Middle frontal gyrus (tissue), 1 donor: ENCODE measurements at regions not wholly inside any gene's neighbourhood (a gene's known extent, or its start where the extent isn't known, plus 50 kb on each side); places are given as distances from the start of the nearest gene placed in this dataset.
A peak's percentile ranks its signal among the peaks of the same experiment; 100 is the strongest.

Experiments used
- DNase-seq: peaks from one replicate; pipeline ENCODE4 v3.0.0-alpha.2; 2015; ENCODE audit warnings: low spot score; ENCODE audit errors: extremely low spot score

DNA sequence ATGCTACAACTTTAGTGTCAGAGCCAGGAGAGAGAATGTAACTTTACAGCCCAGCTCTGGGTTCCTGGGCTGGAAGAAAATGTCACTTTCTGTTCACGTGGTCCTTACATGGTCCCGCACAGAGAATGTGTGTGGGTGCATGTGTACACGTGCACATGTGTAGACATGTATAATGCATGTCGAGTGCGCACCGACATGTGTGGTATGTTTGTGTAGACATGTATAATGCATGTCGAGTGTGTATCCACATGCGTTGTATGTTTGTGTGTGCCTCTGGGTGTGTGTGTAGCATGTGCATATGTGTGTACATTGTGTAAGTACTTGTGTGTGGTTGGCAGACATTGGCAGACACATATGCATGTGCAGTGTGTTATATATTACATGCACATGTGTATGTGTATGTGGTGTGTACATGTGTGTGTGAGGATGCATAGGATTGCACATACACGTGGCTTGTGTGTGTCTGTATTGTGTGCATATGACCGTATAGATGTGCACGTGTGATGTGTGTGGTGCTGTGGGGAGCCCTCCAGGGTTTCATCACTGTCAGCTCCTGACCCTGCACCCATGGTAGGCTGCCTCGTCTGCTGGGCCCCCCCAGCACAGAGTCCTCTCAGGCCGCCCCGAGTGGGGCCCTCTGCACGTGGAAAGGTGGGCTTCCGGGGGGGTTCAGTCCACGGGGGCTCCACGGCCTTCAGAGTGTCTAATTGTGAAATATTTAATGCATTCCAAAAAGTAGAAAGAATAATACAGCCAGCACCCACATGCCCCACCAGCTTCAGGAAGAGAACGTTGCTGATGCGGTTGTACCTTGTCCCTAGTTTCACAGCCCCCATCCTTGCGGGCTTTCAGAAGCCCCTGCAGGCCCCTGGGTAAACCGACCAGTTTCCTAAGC is 214.2 kb upstream of the GSE1 start:
- DNase-seq, result no peak

- DNase-seq, result no peak
Measured at GRCh38 chr16:85399583-85400284, 213.4 kb upstream of the GSE1 start.

GRCh38 chr16:85400305-85401205 is 212.6 kb upstream of the GSE1 start:
- no peak for DNase-seq

- DNase-seq, result no peak
Measured at GRCh38 chr16:85401370-85401916, 211.7 kb upstream of the GSE1 start.

- no peak for DNase-seq
Measured at GRCh38 chr16:85401917-85402766, 211.0 kb upstream of the GSE1 start.

DNA sequence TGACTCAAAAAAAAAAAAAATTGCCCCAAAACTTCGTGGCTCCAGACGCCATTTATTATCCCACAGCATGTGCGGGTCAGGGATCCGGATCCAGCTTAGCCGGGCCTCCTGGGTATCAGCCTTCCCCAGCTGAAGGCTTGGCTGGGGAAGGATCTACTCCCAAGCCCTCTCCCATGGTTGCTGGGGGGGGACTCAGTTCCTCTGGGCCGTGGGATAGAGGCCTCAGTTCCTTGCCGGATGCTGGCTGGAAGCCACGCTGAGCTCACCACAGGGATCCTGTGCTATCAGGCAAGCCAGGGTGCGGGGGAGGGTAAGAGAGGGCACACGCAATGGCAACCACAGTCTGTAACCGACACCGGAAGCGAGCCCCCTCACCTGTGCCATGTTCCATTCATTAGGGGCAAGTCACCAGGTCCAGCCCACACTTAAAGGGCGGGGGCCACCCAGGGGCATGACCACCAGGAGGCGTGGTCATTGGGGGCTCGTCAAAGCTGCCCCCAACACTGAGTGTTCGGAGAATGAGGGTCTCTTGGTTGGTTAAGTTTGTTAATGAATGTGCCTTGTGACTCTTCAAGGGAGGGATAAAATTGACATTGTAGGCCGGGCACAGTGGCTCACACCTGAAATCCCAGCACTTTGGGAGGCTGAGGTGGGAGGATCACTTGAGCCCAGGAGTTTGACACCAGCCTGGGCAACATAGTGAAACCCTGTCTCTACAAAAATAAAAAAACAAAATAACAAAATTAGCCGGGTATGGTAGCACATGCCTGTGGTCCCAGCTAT is 210.0 kb upstream of the GSE1 start:
- no peak for DNase-seq

GRCh38 chr16:85403693-85404092 is 209.4 kb upstream of the GSE1 start:
- DNase-seq, result no peak

DNA sequence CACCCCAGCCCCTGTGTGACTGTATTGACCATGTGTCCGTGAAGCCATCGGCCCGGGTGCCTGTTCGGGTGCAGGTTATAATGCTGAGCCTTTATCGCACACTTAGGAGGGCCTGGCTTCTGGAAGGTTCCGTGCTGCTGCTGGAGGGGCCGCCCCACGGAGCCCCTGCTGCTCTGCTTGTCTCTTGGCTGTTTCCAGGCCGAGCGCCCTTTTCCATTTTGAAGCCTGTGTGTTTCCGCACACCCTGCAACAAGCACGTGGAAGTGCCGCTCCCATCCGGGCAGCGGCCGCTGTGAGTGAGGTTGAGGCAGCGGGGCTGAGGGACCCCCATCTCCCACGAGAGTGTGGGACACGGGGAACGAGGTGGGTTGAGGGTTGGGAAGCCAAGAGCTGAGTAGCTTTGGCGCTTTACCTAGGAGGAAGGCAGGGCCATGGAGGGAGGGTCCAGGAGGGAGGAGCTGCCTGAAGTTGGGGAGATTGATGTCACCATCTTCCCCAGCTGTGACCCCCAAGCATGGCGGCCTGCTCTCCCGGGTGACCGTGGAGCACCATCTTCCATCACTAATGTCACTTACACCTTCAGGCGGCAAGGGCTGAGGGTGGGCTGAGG is 200.1 kb upstream of the GSE1 start:
- no peak for DNase-seq

GRCh38 chr16:85413691-85414663 is 199.1 kb upstream of the GSE1 start:
- DNase-seq, result no peak

DNA sequence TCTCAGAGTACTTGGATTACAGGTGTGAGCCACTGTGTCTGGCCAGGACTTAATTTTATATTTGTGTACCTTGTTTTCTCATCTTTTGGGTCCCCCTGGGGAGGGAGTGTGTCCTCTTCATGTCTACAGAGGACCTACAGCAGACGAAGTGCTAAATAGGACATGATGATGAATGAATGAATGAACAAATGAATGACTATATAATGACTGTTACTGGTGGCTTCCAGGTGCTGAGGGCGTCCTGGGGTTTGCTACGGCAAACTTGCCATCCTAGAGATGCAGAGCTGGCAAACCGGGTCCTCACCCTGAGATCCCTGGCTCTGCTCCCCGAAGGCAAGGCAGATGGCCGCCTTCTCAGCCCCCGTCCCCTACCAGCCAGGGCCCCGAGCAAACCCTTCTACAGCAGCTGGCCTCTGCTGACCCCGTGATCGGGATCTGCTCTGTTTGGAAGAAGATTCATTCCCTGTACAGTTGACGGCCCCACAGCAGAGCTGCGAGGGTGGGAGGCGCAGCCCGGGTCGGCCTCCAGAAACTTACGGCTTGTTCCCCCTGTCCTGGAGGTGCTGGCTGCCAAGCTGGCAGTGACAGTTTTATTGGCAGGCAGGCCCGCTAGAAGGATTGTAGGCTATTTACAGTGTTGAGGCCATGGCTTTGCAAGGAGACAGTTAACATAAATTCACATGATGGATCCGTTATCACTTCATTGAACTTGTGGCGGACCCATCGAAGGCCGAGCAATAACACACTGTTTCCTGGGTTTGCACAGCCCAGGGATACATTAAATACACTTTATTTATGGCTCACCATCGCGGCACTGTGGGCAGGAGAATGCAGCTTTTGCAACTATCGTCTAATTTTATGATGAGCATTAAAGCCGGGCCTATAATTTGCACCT is 197.7 kb upstream of the GSE1 start:
- DNase-seq, result no peak

DNA sequence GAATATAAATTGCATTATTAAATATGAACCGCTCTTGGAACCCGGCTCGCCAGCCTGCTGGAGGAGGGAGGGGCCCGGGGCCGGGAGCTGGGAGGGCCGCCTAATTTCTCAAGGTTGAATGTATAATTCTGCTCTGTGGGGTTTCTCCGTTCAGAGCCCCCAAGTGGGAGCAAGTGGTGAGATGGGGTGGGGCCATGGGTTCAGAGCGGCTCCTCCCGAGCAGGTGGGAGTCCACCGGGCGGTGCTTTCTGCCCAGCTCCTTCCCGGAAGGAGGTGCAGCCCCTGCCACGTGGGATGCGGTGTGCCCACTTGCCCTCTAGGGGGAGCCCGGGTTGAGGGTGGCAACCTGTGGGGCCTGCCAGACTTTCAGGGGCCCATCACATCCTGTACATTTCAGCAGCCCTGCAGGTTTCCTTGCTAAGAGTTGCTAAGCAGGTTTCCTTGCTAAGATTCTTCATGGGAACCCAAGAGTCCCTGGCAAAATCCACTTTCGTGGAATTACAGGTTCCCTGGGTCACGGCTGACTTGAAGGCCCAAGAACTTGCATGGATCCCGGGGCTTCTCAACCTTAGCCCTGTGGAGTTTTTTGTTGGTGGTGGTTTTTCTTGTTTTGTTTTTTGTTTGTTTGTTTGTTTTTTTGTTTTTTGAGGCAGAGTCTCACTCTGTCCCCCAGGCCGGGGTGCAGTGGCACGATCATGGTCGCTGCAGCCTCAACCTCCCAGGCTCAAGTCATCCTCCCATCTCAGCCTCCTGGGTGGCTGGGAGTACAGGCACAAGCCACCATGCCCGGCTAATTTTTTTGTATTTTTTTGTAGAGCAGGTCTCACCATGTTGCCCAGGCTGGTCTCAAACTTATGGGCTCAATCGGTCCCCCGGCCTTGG is 196.7 kb upstream of the GSE1 start:
- no peak for DNase-seq

GRCh38 chr16:85417156-85417860 is 195.8 kb upstream of the GSE1 start:
- DNase-seq, result no peak

- peak; percentile 67 for DNase-seq
Measured at GRCh38 chr16:85418978-85419491, 194.1 kb upstream of the GSE1 start.

- no peak for DNase-seq
Measured at GRCh38 chr16:85419503-85420408, 193.4 kb upstream of the GSE1 start.
